ENCODE measurements at regions not wholly inside any gene's neighbourhood (a gene's known extent, or its start where the extent isn't known, plus 50 kb on each side); places are given as distances from the start of the nearest gene placed in this dataset.

DNA sequence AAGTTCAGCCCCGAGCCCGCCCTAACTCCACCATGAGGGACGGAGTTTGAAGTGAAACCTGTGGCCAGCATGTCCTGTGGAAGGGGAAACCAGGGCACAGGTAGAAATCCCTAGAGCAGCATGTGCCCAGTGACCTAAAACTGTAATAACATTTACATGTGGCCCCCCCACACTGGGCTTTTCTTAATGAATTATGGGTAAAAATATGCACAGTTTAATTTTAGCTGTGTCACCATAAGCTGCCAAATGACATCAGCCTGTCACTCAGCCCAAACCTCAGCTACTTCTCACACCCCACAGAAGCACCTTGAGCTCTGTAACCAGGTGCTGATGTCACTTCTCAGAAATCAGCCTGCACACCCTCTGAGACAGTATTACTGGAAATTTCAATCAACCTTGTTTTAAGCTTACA is 50.0 kb upstream of the SLC19A1 start:
- Histone ChIP-seq H3K27ac (ENCODE audit: extremely low read depth, low read depth, low read length) (no peak overlapping the region), H3K9me3 (ENCODE audit: control insufficient read depth, insufficient read depth, low read depth, low read length) (no peaks in the 10 kb centered on the region), H3K36me3 (ENCODE audit: control insufficient read depth in 2 of 2, insufficient read depth in 1 of 2, low read length in 2 of 2) (peaks cover 0 to 4% of the 10 kb centered on the region in 2 experiments; a peak in 1 of 3 replicates), H3K4me1 (ENCODE audit: control insufficient read depth, insufficient read depth, low read length) (no peaks in the 10 kb centered on the region), H3K4me3 (ENCODE audit: low read depth, low read length) (no peak overlapping the region)
- ChIA-PET POLR2A (no interaction called here), CTCF (interaction anchor here (0.6 to 1.9 kb wide), 5 partner anchors 10 to 228 kb away, joined by 4 to 15 read pairs (median 6); no protein-coding TSS in a partner anchor)
- TF ChIP-seq ZNF629 (tag by site-specific recombination; IDR thresholded peaks at IDR 0.05) (peak; percentile 62; the same call in 1 of the 2 replicates), KLF8 (tag by site-specific recombination; IDR thresholded peaks at IDR 0.05) (peak; percentile 53), ZNF776 (tag by site-specific recombination; IDR thresholded peaks at IDR 0.05; ENCODE audit: borderline replicate concordance) (no peak), ZNF530 (tag by site-specific recombination; IDR thresholded peaks at IDR 0.05; ENCODE audit: low read depth) (no peak), ZNF292 (tag by site-specific recombination; IDR thresholded peaks at IDR 0.05; ENCODE audit: borderline replicate concordance, low read depth) (no peak), GLIS1 (tag by site-specific recombination; IDR thresholded peaks at IDR 0.05) (0 out of 2 replicates have a peak, but pooled peaks have one; percentile 17), ZBTB48 (tag by site-specific recombination; IDR thresholded peaks at IDR 0.05) (no peak), ZNF366 (tag by site-specific recombination; conservative IDR thresholded peaks at IDR 0.05) (no peak), SP3 (tag by site-specific recombination; IDR thresholded peaks at IDR 0.05) (0 out of 2 replicates have a peak, but pooled peaks have one; percentile 16), SP7 (tag by site-specific recombination; IDR thresholded peaks at IDR 0.05) (peak; percentile 59; the same call in 1 of the 2 replicates), ZNF677 (tag by site-specific recombination; IDR thresholded peaks at IDR 0.05) (no peak), OSR2 (tag by site-specific recombination; IDR thresholded peaks at IDR 0.05) (peak; percentile 98), ZNF239 (tag by site-specific recombination; IDR thresholded peaks at IDR 0.05) (no peak), ZBTB8A (tag by site-specific recombination; IDR thresholded peaks at IDR 0.05) (peak; percentile 39; the same call in 1 of the 2 replicates), ZNF76 (tag by site-specific recombination; IDR thresholded peaks at IDR 0.05; ENCODE audit: borderline replicate concordance, low read depth) (0 out of 2 replicates have a peak, but pooled peaks have one; percentile 38), ZNF394 (tag by site-specific recombination; IDR thresholded peaks at IDR 0.05; ENCODE audit: borderline replicate concordance) (peak; percentile 99), ZXDB (tag by site-specific recombination; IDR thresholded peaks at IDR 0.05) (no peak), ZBTB7A (tag by site-specific recombination; IDR thresholded peaks at IDR 0.05; ENCODE audit: low read depth) (0 out of 2 replicates have a peak, but pooled peaks have one; percentile 2), ZNF571 (tag by site-specific recombination; IDR thresholded peaks at IDR 0.05) (no peak), ZFP37 (tag by site-specific recombination; IDR thresholded peaks at IDR 0.05) (no peak), ZNF701 (tag by site-specific recombination; IDR thresholded peaks at IDR 0.05) (no peak)
- TF ChIP-seq, protein P1, sequence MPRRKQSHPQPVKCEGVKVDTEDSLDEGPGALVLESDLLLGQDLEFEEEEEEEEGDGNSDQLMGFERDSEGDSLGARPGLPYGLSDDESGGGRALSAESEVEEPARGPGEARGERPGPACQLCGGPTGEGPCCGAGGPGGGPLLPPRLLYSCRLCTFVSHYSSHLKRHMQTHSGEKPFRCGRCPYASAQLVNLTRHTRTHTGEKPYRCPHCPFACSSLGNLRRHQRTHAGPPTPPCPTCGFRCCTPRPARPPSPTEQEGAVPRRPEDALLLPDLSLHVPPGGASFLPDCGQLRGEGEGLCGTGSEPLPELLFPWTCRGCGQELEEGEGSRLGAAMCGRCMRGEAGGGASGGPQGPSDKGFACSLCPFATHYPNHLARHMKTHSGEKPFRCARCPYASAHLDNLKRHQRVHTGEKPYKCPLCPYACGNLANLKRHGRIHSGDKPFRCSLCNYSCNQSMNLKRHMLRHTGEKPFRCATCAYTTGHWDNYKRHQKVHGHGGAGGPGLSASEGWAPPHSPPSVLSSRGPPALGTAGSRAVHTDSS (tag by site-specific recombination; IDR thresholded peaks at IDR 0.05), result no peak
- TF ChIP-seq, protein P2, sequence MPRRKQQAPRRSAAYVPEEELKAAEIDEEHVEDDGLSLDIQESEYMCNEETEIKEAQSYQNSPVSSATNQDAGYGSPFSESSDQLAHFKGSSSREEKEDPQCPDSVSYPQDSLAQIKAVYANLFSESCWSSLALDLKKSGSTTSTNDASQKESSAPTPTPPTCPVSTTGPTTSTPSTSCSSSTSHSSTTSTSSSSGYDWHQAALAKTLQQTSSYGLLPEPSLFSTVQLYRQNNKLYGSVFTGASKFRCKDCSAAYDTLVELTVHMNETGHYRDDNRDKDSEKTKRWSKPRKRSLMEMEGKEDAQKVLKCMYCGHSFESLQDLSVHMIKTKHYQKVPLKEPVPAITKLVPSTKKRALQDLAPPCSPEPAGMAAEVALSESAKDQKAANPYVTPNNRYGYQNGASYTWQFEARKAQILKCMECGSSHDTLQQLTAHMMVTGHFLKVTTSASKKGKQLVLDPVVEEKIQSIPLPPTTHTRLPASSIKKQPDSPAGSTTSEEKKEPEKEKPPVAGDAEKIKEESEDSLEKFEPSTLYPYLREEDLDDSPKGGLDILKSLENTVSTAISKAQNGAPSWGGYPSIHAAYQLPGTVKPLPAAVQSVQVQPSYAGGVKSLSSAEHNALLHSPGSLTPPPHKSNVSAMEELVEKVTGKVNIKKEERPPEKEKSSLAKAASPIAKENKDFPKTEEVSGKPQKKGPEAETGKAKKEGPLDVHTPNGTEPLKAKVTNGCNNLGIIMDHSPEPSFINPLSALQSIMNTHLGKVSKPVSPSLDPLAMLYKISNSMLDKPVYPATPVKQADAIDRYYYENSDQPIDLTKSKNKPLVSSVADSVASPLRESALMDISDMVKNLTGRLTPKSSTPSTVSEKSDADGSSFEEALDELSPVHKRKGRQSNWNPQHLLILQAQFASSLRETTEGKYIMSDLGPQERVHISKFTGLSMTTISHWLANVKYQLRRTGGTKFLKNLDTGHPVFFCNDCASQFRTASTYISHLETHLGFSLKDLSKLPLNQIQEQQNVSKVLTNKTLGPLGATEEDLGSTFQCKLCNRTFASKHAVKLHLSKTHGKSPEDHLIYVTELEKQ (tag by site-specific recombination; IDR thresholded peaks at IDR 0.05; ENCODE audit: borderline replicate concordance), result 0 out of 2 replicates have a peak, but pooled peaks have one; percentile 50

Data from HEK293 (cell line).